Astrocyte (in vitro differentiated cells and primary cell): ENCODE measurements at regions not wholly inside any gene's neighbourhood (a gene's known extent, or its start where the extent isn't known, plus 50 kb on each side); places are given as distances from the start of the nearest gene placed in this dataset.

Experiments
- CTCF ChIP-seq: IDR thresholded peaks from 2 replicates; pipeline ENCODE4 v1.5.1; 2011; ENCODE audit warnings: low read depth, mild to moderate bottlenecking, inconsistent platforms, low read length, moderate library complexity; ENCODE audit not compliant: insufficient read depth
- EZH2 ChIP-seq: IDR thresholded peaks from 2 replicates; pipeline ENCODE4 v1.6.1; 2012; ENCODE audit warnings: mild to moderate bottlenecking, low read length, inconsistent platforms; ENCODE audit not compliant: insufficient read depth

GRCh38 chr21:35658242-35658641 is 402.1 kb downstream of the SETD4 start:
- no peak for TF ChIP-seq EZH2
- TF ChIP-seq CTCF = no peak
